IPS-NIHi7 (cell line): ENCODE measurements at regions not wholly inside any gene's neighbourhood (a gene's known extent, or its start where the extent isn't known, plus 50 kb on each side); places are given as distances from the start of the nearest gene placed in this dataset.

ENCODE experiments used
- DNase-seq: peaks from one replicate; pipeline ENCODE4 v3.0.0; 2012; ENCODE audit warnings: mixed read lengths; ENCODE audit errors: extremely low spot score

DNA sequence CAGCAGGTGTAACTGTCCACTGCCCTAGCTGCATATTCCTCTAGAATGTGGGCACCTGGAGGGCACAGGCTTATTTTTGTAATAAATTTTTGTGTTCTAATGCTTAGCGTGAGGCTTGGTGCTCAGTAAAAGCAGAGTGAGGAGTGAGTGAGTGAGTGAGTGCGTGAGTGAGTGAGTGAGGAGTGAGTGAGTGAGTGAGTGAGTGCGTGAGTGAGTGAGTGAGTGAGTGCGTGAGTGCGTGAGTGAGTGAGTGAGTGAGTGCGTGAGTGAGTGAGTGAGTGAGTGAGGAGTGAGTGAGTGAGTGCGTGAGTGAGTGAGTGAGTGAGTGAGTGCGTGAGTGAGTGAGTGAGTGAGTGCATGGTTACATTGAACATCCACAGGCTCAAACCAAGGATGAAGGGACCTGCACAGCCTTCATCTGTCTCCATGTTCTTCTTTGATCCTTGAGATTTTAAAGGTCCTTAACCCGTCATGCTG is 371.5 kb downstream of the MED10 start:
- DNase-seq, result no peak

DNA sequence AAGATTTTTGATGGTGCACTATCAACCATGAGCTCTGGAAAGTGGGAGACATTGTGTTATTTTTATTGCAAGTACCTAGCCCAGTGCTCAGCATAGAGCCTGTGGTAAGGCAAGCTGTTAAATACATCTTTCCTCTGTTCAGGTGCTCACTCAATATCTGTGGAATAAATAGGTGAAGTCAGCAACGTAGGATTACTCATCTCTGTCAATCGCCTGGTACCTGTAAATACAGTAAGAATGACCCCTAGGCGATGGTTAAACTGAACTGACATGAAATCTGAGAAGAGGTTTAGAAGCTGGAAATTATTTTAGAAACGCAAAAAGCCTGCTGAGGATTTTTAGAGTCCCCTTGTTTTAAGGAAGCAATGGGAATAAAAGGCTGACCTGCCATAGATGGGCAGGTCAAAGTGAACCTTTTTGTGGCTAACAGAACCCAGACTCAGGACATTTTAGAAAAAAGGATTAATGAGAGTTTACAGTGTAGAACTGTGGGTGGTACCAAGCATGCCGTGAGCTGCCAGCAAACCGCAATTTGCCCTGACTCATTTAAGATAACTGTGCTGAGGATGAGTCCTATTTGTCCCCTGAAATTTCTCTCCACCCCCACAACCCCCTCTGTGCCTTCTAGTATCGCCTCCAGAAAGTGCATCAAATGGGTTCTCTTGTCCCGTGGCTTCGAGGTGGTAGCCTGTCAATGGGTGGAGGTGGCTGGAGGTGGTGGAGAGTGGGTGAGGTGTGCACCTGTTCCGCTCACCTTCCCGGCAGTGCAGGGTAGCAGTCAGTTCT is 375.1 kb downstream of the MED10 start:
- DNase-seq, result no peak

DNA sequence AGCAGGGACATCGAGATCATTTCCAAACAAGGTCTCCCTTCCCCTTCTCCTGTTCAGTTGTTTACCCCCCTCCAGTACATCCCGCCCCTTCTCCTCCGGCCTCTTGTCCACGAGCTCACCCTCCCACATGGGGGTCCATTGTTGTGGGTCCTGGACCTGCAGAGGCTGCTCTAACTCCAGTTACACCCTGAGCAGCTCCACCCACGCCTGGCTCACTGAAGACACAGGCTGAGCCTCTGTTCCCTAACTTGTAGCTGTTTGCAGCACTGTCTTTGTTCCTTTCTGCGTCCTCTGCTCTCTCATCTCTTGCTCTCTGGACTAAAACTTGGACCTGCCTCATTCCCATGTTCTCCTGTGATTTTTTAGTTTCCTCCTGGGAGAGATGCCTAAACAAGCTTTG is 377.5 kb downstream of the MED10 start:
- DNase-seq, result no peak

DNA sequence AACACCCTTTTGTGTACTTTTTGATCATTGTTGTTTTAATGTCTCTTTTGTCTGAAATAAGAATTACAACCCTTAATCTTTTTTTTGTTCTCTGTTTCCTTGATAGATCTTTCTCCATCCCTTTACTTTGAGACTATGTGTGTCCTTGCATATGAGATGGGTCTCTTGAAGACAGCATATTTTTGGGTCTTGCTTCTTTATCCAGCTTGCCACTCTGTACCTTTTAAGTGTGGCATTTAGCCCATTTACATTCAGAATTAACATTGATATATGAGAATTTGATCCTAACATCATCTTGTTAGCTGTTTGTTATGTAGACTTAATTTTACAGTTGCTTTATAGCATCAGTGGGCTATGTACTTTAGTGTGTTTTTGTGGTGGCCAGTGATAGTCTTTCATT is 382.5 kb downstream of the MED10 start:
- no peak for DNase-seq

DNA sequence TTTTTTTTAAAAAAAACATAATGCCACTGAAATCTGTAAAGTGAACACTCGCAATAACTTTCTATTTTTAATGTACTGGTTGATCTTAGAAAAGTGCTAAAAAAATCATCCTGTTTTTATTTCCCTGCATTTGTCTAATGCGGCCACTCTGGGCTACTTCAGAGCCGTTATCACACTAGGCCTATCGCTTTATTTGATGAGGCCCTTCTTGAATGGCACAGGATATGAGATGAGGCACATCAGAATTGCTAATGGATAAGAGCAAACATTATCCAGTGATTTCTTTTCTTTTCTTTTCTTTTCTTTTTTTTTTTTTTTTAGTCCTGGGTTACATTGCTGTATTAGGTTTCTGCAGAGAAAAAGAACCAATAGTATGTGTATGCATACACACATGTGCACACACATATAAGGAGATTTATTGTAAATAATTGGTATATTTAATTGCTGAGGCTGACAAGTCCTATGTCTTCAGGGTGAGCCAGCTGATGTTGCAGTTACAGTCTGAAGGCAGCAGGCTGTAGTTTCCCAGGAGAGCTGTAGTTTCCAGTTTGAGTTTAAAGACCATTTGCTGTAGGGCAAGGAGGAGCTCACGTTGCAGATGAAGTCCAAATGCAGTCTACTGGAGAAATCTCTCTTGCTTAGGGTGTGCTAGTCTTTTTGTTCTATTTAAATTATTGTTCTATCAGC is 391.7 kb downstream of the MED10 start:
- no peak for DNase-seq

DNA sequence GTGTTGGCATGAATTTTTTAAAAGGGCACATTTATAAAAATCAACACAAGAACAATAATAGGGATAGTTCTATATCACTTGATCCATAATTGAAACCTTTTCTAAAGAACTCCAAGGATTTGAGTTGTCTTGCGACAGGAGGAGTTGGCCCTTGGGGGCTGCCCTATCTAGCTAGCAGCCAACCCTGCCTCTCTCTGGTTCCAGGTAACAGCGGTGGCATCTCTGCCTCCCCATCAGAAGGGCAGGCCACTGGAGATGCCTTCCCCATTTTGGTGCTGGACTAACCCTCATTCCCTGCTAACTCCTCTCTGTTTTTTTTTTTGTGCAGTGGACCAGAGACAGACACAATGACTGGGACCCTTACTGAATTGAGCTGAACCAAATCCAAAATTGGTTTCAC is 393.0 kb downstream of the MED10 start:
- DNase-seq, result no peak

DNA sequence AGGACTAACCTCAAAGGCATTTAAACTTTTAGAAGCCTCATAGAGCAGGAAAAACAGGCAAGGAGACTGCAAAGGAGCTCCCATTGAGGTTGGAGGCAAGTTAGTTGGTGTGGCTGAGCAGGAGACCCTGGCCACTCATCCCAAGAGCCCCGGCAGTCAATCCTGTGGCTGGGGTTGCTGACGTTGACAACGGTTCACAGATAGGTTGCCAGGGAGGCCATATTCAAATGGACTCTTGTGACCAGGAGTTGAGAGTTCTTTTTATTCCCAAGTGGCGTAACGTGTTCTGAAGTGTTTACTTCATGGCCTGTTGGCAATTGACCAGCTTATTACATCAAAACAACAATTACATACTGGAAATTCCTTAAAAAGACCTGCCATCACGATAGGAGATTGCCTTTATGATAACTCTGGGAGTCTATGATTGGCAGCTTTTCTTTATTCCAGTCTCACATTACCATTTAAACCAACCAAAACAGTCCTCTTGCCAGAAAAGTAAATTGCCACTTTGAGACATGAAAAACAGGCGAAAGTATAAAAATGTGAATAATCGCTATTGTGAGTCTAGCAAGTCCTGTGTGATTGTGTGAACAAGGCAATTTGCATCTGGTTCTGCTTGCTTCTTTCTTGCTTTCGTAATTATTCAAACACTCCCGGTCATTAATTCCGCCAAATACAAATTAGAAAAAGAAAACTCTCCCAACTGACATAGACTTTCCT is 394.9 kb downstream of the MED10 start:
- no peak for DNase-seq

DNA sequence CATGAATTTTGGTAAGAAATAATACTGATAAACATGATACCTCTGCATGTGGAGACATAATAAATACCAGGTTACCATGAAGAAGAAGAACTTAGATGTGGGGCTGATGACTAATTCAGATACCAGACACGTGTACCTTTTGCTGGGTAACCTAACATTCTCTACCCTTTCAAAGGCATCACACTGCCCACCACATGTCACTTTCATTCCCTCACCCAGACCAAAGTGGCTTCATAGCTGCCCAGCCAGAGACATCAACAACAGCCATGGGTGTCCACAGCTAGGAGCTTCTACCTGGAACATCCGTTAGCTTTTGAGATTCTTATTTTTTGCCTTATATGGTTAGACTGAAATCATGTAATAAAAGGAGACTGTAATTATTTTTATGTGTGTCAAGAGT is 396.8 kb downstream of the MED10 start:
- no peak for DNase-seq

DNA sequence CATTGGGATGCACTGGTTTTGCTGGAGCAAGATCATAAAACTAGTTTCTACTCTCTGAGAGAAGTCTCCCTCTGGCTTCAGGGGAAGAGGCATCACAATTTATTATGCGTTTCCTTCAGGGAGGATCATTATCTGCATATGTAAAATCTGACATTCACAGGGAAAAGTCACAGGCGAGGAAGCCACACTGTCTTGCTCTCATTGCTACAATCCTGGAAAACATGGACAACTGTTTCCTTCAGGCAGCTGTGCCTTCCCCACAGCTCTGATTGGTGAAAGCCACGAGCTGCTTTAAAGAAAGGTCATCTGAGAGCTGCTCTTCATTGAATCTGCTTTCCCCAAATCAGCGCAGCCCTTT is 397.8 kb downstream of the MED10 start:
- DNase-seq, result no peak

DNA sequence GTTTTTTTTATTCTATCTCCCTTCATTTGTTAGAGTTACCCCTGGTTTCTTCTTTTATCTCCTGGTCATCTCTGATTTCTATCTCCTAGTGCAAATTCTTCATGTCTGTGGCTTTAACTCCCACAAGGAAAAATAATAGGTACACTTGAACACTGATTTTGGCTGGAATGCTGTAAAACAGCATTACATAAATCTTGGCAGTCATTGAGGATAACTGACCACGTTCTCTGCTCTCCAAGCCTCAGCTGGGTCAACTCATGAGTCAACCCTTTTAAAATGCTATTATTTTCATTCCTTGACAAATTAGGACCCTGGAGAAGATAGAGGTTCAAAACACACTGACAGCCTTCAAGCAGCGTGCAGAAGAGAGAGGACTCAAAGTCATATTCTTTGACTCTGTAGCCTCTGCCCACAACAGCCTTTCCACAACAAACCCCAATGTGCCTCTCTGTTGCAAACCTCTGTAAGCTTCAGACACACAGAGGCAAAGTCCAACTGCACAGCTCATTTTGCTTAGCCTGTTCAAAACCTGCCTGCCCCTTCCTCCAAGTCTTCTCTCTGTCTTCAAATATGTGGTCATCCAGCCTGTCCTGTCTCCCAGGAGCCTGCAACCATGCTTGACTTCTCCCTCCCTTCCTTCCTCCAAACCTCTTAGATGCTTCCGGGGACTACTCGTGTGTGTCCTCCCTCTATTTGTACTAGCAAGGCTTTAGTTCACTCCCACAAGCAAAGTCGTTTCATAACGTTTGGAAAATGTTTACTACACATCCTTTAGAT is 398.4 kb downstream of the MED10 start:
- DNase-seq, result no peak

DNA sequence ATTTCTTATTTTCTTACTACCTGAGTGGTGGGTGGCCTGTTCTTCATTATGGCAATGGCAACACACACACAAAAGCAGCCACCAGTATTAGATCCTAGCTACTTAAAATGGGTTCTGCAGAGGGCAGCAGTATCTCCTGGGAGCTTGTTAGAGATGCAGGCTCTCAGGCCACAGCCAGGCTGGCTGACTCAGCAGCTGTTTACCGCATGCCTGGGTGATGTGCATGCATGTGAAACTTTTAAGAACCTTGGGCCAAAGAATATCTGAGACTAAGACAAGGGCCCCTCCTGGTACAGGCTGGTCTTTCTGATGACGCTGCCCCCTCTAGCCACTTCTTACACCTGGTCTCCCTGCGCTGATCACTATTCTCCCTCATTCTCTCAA is 399.0 kb downstream of the MED10 start:
- peak; percentile 39 for DNase-seq

DNA sequence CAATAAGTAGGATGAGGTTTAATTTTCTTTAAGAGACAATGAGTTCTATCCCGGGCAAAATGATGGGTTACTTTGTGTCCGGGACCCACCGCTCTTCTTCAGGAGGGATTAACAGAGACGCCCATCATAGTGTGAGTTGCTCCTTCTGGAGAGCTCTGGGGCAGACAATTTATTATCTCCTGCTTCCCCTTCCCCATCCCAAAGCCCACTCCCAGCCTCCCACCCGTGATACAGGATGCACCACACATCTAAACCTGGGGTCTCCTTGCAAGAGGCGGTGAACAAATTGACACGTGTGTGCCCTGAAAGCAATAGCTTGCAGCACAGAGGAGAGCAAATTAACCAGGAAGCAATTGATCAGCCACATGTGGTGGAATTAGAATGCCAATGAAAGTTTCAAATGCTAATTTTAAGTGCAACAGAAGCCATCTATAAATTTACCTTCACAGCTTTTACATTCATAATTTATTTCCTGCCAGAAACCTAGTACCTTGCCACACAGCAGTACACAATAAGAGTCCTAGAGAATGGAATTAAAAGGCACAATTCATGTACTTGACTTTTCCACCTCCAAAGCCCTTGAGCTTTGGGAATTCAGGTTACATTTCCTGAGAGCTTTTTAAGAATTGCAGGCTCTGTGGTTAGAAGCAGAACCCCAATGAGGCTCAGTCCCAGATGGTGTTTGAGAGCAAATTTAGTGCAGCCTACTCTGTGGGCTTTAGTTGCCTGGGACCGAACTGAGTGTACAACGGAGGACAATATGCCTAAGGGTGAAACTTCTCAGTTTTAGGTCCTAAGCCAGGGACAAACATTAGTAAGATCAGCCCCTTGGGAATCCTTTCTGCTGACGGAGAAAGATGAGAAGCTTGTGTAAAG is 399.6 kb downstream of the MED10 start:
- DNase-seq, result no peak

DNA sequence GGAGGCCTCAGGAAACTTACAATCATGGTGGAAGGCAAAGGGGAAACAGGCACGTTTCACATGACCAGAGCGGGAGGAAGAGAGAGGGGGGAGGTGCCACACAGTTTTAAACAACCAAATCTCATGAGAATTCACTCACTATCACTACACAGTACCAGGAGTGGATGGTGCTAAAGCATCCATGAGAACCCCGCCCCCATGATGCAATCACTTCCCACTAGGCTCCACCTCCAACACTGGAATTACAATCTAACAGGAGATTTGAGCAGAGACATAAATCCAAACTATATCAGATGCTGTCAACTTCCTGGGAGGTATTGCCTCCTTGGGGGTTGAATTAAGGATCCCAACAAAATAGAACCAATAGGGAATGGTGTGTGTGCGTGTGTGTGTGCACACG is 407.1 kb downstream of the MED10 start:
- DNase-seq, result no peak

DNA sequence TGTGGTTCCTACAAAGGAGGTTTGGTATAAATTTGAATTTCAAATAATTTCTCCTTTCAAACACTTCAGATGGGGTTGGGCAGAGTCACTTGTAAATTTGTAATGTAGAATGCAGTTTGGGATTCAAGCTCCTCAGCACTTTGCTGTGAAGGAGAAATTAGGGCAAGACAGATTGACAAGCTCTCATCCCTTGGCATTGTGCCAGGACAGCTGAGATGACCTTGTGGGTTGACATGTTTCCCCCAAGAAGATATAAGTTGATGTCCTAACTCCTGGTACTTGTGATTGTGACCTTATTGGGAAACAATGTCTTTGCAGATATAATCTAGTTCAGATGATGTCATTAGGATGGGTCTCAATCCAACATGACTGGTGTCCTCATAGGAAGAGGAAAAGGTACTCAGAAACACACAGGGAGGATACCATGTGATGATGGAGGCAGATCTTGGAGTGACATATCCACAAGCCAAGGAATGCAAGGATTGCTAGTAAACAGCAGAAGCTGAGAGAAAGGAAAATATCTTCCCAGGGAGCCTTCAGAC is 408.3 kb downstream of the MED10 start:
- no peak for DNase-seq

DNA sequence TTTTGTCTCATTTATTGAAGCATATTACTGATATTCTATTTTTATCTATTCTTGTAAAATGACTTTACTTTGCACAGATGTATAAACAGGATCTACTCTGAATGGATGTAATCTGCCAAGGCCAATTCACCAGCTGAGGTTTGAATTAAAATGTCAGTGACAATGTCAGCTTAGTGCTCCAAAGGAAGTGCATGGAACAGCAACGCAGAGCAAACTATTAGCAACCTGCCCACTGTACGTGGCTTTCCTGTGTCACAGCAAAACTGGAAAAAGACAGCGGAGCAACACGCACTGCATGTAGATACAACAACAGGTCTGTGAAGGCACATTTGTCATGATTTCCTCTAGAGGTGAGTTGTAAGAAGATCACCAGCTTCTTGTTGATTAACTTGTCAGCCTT is 409.4 kb downstream of the MED10 start:
- no peak for DNase-seq

DNA sequence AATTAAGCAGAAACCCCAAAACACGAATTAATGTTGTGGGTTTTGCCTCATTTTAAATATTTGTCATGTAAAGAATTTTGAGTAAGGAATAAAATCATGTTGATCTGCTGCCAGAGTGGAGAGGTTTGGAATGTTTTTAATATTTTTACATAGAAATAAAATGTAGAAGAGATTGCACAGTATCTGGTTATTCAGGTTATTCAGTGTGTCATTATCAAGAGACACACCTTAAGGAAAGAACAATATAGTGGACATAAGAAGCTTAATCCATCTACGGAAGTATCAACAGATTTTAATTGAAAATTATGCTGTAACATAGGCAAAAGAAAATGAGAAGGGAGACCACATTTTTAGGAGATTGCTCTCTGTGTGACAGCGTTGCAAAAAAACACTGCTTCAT is 410.4 kb downstream of the MED10 start:
- DNase-seq, result no peak

DNA sequence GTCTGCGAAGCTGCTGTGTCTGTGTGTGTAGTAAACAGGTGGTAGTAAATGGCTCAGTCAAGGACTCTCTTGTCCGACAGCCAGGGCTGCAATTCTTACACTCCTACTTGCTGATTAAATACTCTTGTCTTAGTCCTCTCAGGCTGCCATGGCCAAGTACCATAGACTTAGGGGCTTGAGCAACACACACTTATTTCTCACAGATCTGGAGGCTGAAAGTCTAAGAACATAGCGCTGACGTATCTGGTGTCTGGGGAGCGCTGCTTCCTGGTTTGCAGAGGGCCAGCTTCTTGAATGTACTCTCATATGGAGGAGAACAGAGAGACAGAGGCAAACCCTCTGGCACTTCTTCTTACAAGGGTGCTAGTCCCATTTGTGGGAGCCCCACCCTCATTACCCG is 411.0 kb downstream of the MED10 start:
- DNase-seq, result no peak

DNA sequence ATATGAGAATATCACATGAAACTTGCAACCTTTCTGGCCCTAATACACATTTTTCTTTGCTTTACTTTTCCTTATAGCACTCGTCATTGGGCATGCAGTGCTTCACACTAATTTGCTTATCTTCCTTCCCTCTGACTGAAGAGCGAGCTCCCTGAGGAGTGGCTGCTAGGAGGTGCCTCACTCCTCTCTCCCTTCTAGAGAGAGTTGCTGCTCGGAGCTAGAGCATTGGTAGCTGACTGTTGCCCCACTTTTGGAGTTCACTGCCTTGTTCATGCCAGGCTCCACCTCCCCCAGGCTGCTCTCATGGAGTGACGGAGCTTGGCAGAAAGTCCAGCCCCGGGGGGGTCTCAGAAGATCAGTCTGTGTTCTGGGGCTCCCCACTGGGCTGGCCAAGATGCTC is 413.2 kb downstream of the MED10 start:
- DNase-seq, result no peak

DNA sequence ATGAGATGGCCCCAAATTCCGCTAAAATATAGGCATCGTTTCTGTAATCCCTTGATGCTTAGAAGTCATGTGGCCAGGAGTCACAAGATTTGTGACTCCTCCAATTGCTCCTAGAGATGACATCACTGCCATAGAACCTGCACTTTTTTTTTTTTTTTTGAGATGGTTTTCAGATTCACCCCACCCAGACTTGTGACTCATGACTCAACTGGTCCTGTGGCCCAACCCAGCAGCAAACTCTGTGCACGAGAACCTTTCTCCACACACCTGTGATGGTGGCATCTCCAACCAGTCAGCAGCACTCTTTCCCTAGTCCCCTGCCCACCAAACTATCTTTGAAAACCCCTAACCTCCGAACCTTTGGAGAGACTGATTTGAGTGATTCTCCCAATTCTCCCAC is 414.0 kb downstream of the MED10 start:
- no peak for DNase-seq

DNA sequence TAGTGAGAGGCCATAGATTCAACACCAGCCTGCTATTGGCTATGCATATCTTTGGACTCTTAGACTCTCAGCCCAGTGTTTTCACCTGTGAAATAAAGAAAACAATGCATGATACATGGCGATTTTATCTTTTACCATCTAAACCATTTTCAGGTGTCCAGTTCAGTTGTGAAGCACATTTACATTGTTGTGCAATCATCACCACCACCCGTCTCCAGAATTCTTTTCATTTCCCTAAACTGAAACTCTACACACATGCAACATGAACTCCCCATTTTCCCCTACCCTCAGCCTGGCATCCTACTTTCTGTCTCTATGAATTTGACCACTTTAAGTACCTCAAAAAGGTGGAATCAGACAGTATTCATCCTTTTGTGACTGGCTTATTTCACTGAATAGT is 420.6 kb downstream of the MED10 start:
- no peak for DNase-seq

DNA sequence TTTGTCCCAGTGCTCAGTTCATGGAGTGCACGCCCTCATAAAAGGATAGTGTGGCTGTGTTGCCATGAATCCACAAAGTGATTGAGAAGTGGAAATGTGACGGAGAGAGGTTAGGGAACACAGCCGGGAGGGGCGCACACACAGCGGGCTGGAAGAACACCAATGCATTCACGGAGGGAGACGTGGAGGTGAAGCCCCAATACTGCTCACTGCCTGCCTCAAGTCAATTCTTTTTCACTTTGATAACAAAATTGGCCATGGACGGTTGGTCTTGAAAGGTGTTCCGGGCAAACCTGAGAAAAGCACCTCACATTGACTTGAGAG is 424.1 kb downstream of the MED10 start:
- no peak for DNase-seq
